GM23338 (cell line): ENCODE measurements at regions not wholly inside any gene's neighbourhood (a gene's known extent, or its start where the extent isn't known, plus 50 kb on each side); places are given as distances from the start of the nearest gene placed in this dataset.

ENCODE experiments used
- CTCF ChIP-seq, 2 experiments: fragments of 200-600 bp in 1 of 2; sonication (generic) in 1 of 2; conservative IDR thresholded peaks; 2 replicates each; pipeline versions ENCODE4 v1.5.1 to v1.6.1; 2016 to 2017; ENCODE audit warnings: antibody characterized with exemption in 2 of 2, low read depth in 2 of 2, mild to moderate bottlenecking in 2 of 2, moderate library complexity in 1 of 2
- EZH2 ChIP-seq: fragments of 200-600 bp; sonication (generic); IDR thresholded peaks from one replicate; pipeline ENCODE4 v1.8.0; 2017; ENCODE audit warnings: antibody characterized with exemption, mild to moderate bottlenecking, low read depth; ENCODE audit not compliant: unreplicated experiment
- POLR2AphosphoS5 ChIP-seq: IDR thresholded peaks from 2 replicates; pipeline ENCODE4 v1.6.1; 2016; ENCODE audit warnings: antibody characterized with exemption, low read depth
- ZNF331 ChIP-seq: fragments of 250-450 bp; sonication (Bioruptor Pico); IDR thresholded peaks from 2 replicates; pipeline ENCODE4 v1.5.0; 2020; ENCODE audit warnings: low read depth, mild to moderate bottlenecking, moderate library complexity

GRCh38 chr9:28941856-28942255 is 1368.6 kb upstream of the C9orf72 start:
- TF ChIP-seq CTCF (conservative IDR thresholded peaks at IDR 0.05; ENCODE audit: low read depth in 2 of 2) (no peak), ZNF331 (CRISPR knock-in tag) (no peak), EZH2 (no peak), POLR2AphosphoS5 (no peak)
